ENCODE measurements at regions not wholly inside any gene's neighbourhood (a gene's known extent, or its start where the extent isn't known, plus 50 kb on each side); places are given as distances from the start of the nearest gene placed in this dataset.
"Not testable (repeated sequence)": the region's sequence is repeated elsewhere in the genome, so short reads cannot be mapped to it uniquely, and the experiment has no call there.

DNA sequence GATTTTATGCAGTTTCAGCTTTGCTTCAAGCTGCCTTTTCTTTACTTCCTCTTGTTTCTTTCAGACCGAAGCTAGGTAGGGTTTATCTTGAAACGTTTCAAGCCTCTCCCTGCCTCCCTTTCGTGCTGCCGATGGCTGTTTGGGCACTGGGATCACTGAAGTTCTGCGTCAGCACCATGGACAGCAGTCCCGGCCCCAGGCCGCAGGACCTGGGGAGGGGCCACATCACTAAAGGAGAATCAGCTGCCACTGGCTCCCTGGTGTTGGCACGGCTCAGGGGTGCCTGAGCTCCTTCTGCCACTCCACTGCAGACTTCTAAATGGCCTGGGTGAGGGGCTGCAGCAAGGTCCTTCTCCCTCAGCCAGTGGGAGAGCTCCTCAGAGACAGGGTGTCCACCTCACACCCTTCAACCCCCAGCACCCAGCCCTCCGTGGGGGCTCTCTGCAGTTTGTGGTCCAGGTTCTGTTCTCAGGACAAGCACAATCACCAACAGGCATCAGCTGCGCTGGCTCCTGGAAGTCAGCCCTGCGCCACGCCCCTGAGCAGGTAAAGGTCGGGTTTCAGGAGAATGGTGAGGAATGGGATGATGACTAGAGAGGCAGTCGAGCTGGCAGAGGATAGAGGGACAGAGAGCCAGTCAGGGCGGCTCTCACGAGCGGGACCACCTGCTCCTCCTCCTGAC is 387.2 kb downstream of the TCERG1L start:
- no peak for DNase-seq (ENCODE audit: low read depth)

DNA sequence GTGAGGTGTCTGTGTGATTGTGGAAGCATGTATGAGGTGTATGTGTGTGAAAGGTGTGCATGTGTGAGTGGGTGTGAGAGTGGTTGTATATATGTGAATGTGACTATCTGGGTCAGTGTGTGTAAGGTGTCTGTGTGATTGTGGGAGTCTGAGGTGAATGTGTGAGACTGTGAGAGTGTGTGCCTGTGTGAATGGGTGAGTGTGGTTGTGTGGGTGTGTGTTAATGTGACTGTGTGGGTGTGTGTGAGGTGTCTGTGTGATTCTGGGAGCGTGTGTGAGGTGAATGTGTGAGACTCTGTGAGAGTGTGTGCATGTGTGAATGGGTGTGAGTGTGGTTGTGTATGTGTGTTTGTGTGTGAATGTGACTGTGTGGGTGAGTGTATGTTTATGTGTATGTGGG is 385.1 kb downstream of the TCERG1L start:
- no peak for DNase-seq (ENCODE audit: low read depth)

- DNase-seq (ENCODE audit: low read depth) = no peak
Measured at GRCh38 chr10:130927157-130927556, 384.4 kb downstream of the TCERG1L start.

DNA sequence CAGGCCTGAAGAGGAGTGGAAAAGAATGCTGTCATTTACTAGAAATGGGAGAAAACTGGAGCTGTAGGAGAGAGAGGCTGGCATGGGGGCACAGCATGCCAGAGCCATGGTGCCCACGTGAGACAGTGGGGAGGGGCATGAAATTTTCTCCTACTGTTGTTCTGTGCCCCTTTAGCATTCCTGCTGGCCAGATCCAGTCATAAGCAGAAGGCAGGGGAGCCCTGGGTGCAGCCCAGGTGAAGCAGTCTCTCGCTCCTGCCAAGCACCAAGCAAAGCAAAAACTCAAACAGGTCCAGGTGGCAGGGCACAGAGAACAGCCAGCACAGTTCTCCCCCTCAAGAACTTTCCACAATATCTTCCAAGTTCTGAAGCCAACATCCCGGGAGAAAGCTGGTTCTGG is 383.2 kb downstream of the TCERG1L start:
- no peak for DNase-seq (ENCODE audit: low read depth)

GRCh38 chr10:130929422-130930325 is 381.8 kb downstream of the TCERG1L start:
- no peak for DNase-seq (ENCODE audit: low read depth)

GRCh38 chr10:130930821-130931220 is 380.7 kb downstream of the TCERG1L start:
- no peak for DNase-seq (ENCODE audit: low read depth)

GRCh38 chr10:130931256-130931655 is 380.3 kb downstream of the TCERG1L start:
- no peak for DNase-seq (ENCODE audit: low read depth)

- no peak for DNase-seq (ENCODE audit: low read depth)
Measured at GRCh38 chr10:130932326-130933007, 379.1 kb downstream of the TCERG1L start.

DNA sequence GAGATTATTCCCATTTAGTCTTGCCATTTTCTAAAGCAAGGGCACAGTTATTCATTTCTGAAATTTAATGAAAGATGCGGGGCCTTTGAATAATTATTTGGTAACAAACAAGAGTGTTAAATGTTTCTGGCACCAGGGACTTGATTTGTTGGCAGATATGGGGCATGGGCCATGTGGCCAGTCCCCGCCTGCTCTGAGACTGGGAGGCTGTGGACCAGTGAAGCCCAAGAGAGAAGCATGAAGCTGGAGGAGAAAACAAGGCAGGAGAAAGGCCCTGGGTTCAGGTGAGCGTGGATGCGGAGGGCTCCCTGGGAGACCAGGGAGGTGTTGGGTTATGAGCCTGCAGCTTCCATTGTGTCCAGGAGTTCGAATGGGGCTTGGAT is 378.5 kb downstream of the TCERG1L start:
- DNase-seq (ENCODE audit: low read depth) = no peak

- DNase-seq (ENCODE audit: low read depth) = no peak
Measured at GRCh38 chr10:130934293-130935127, 377.0 kb downstream of the TCERG1L start.

GRCh38 chr10:130935128-130935439 is 376.4 kb downstream of the TCERG1L start:
- no peak for DNase-seq (ENCODE audit: low read depth)

DNA sequence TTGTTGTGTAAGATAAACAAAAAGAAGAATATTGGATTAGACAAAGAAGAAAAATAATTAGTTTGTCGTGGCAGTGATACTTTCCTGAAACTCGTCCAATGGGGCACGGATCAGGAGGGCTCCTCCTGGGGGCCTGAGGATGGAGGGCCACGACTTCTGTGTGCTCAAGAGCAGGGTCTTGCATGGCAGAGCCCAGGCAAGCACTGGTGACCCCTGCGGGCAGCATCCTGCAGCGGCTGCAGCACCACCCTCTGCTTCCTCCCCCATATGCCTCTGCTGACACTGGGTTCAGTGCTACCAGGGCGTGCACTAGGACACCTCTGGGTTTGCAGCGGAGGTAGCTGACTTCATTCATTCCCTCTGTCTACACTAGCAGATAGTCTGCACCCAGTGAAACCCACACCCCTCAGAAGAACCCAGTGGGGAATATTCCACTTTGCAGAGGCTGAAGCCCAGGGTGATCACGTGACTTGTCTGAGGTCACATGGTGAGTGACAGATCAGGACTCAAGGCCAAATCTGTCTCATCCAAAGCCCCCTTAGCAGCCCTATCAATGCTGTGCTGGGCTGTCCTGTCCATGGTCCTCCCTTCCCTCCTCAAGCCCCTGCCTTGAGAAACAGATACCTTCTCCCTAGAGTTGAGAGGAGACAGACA is 375.5 kb downstream of the TCERG1L start:
- no peak for DNase-seq (ENCODE audit: low read depth)

GRCh38 chr10:130936851-130937250 is 374.7 kb downstream of the TCERG1L start:
- no peak for DNase-seq (ENCODE audit: low read depth)

DNA sequence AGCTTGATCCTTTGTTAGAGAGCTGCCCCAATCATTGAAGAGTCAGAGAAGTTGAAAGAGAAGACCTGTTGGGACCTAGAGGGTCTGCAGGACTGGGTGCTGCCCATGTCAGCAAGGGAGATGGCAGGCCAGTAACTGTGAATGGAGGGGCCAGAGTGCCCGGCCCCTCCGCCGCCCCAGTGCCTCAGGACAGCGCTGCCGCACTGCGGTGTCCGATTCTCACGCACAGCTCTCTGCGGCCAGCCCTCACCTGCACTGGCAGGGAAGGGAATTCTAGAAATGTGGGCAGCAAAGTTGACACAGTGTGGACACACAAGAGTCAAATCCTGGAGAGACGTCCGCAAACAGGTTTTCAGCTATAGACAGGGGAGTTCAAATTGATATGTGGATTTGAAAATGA is 373.5 kb downstream of the TCERG1L start:
- no peak for DNase-seq (ENCODE audit: low read depth)

DNA sequence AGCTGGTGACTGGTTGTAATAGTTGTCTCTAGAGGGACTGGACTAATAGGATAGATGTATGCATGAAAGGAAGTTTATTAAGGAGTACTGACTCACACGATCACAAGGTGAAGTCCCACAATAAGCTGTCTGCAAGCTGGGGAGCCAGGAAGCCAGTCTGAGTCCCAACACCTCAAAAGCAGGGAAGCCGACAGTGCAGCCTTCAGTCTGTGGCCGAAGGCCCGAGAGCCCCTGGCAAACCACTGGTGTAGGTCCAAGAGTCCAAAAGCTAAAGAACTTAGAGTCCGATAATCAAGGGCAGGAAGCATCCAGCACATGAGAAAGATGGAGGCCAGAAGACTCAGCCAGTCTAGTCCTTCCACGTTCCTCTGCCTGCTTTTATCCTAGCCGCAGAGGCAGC is 372.6 kb downstream of the TCERG1L start:
- not testable (repeated sequence) for DNase-seq (ENCODE audit: low read depth)

- no peak for DNase-seq (ENCODE audit: low read depth)
Measured at GRCh38 chr10:130941886-130942285, 369.6 kb downstream of the TCERG1L start.

DNA sequence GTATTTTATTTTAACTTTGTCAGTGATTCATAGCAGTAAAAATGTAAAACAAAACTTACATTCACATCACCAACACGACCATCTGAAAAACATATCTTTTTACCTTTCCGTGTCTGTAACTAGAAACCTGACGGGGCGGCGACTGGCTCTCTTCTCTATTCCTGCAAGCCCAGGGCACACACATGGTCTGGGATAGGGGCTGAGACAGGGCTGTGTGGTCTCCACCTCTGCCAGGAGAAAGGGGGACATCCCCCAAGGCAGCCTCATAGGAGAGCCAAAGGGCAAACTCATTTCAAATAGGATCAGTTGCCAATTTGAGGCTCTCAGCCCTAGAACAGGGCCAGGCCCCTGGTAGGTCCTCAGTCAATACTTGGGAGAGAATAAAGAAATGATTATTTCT is 359.4 kb downstream of the TCERG1L start:
- DNase-seq (ENCODE audit: low read depth) = no peak

DNA sequence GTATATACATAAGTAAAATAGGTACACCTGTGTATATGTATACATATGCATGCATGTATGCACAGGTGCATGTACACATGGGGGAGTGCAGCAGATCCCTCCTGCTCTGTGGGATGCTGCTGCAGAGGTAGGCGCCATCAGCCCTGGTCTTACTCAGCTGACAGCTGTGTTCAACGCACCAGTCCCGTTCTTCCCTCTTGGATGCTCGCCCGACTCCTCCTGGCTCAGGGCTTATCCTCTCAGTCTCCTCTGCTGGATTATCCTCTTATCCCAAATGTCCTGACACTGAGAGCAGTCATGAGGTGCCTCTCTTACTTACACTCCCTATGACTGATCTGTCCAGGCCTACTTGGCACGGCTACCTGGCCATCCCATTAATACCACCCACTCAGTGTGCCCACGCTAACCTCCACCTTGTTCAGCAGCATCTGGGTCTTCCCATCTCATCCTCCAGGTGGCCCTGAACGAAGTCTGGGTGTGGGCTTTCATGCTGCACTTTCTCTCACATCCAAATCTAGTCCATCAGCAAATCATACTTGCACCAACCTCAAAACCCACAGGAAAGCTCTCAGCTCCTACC is 357.1 kb downstream of the TCERG1L start:
- DNase-seq (ENCODE audit: low read depth) = no peak

DNA sequence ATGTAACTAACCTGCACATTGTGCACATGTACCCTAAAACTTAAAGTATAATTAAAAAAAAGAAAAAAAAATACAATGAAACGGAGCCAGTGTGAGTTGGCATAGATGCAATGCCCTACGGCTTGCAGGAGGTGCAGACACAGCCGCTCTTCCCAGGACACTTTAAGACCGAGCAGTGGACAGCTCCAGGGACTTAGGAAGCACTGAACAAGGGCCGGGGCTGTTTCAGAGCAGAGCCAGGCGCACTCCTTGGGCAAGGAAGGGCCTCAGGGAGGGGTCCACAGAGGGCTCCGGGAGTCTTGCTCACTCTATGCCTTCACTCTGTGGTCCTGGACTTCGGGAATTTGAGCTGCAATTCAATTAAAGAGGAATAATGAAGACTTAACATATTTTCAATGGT is 355.3 kb downstream of the TCERG1L start:
- DNase-seq (ENCODE audit: low read depth) = no peak

- no peak for DNase-seq (ENCODE audit: low read depth)
Measured at GRCh38 chr10:130957423-130957822, 354.1 kb downstream of the TCERG1L start.

DNA sequence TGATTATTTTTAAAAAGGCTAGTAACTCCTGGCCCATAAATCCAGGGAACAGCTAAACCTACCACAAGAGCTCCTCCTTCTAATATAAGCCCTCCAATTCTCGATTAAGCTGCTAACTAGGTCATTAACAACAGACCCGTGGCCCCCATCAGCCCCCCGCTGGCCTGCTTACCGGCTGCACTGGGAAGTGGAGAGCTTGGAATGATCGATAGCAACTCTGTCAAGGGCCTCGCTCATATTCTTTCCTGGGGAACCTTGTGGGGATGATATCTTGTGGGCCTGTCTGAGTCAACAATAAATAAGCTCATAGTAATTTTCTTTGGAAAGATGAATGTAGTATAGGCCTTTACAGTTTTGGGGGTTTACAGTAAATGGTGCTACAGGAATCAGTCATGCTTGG is 353.5 kb downstream of the TCERG1L start:
- DNase-seq (ENCODE audit: low read depth) = no peak

All from myocyte (in vitro differentiated cells).